ENCODE measurements at regions not wholly inside any gene's neighbourhood (a gene's known extent, or its start where the extent isn't known, plus 50 kb on each side); places are given as distances from the start of the nearest gene placed in this dataset.

DNA sequence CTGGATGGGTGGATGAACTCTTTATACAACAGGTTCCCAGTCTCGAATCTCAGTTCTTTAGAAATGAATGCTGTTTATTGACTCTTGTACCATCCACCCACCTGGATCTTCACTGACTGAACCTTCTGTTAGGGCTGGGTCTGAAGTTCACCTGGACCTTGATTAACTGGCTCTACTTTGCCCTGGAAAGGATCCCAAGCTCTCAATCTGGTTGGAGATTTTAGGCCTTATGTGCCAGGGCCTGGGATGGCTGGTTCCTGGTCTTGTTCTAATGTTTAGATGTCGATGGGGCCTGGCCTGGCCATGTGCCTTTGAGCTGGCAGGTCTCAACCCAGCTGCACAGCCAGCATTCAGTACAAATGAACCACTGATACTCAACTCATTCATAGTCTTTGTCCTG, 76.5 kb upstream of the MED13L start:
- ChIA-PET CTCF (no interaction called here), POLR2A (no interaction called here)
- Histone ChIP-seq H3K9me3 (ENCODE audit: control insufficient read depth, insufficient read depth, low read depth, low read length) (no peaks in the 10 kb centered on the region), H3K36me3 (ENCODE audit: control insufficient read depth in 2 of 2, insufficient read depth in 1 of 2, low read length in 2 of 2) (no peaks in the 10 kb centered on the region), H3K4me3 (ENCODE audit: low read depth, low read length) (no peak overlapping the region), H3K4me1 (ENCODE audit: control insufficient read depth, insufficient read depth, low read length) (no peaks in the 10 kb centered on the region), H3K27ac (ENCODE audit: extremely low read depth, low read depth, low read length) (no peak overlapping the region)
- TF ChIP-seq ZNF48 (tag by site-specific recombination; IDR thresholded peaks at IDR 0.05) (no peak), ZNF660 (tag by site-specific recombination; IDR thresholded peaks at IDR 0.05) (no peak), ZBTB20 (tag by site-specific recombination; IDR thresholded peaks at IDR 0.05) (no peak), KLF8 (tag by site-specific recombination; IDR thresholded peaks at IDR 0.05) (no peak), ZNF549 (tag by site-specific recombination; IDR thresholded peaks at IDR 0.05) (no peak), OSR2 (tag by site-specific recombination; IDR thresholded peaks at IDR 0.05) (no peak), ATF2 (tag by site-specific recombination; IDR thresholded peaks at IDR 0.05; ENCODE audit: low read depth) (no peak), ZNF266 (tag by site-specific recombination; IDR thresholded peaks at IDR 0.05; ENCODE audit: low read depth) (no peak), ZNF692 (tag by site-specific recombination; IDR thresholded peaks at IDR 0.05) (no peak), ZSCAN18 (tag by site-specific recombination; IDR thresholded peaks at IDR 0.05) (no peak), ZNF23 (tag by site-specific recombination; IDR thresholded peaks at IDR 0.05; ENCODE audit: borderline replicate concordance) (no peak), KLF10 (tag by site-specific recombination; IDR thresholded peaks at IDR 0.05) (no peak), ZNF112 (tag by site-specific recombination; IDR thresholded peaks at IDR 0.05) (no peak), ZNF221 (tag by site-specific recombination; IDR thresholded peaks at IDR 0.05; ENCODE audit: borderline replicate concordance) (no peak), MZF1 (tag by site-specific recombination; IDR thresholded peaks at IDR 0.05; ENCODE audit: borderline replicate concordance) (no peak), ZNF391 (tag by site-specific recombination; IDR thresholded peaks at IDR 0.05; ENCODE audit: borderline replicate concordance, low read depth) (no peak)

DNA sequence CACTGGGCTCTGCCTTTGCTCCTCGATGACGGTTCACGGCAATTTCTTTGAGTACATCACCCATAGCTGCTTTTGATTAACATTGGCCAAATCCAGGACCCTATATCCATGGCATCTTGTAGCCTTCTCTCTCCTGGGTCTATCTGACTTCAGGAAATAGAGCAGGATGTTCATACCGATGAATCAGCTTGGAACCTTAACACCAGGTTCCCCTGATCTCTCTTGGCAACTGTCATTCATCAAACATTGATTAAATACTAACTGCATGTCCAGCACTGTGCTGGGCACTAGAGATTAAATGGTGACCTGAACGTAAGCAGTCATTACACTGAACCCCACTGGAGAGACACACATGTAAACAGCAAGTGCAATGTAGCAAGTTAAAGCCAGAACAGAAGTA, 77.0 kb upstream of the MED13L start:
- H3K36me3 ChIP-seq (ENCODE audit: control insufficient read depth in 2 of 2, insufficient read depth in 1 of 2, low read length in 2 of 2), result no peaks in the 10 kb centered on the region
- no peak overlapping the region for H3K4me3 ChIP-seq (ENCODE audit: low read depth, low read length)
- ChIA-PET POLR2A (no interaction called here), CTCF (no interaction called here)
- TF ChIP-seq, protein P1, sequence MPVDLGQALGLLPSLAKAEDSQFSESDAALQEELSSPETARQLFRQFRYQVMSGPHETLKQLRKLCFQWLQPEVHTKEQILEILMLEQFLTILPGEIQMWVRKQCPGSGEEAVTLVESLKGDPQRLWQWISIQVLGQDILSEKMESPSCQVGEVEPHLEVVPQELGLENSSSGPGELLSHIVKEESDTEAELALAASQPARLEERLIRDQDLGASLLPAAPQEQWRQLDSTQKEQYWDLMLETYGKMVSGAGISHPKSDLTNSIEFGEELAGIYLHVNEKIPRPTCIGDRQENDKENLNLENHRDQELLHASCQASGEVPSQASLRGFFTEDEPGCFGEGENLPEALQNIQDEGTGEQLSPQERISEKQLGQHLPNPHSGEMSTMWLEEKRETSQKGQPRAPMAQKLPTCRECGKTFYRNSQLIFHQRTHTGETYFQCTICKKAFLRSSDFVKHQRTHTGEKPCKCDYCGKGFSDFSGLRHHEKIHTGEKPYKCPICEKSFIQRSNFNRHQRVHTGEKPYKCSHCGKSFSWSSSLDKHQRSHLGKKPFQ (tag by site-specific recombination; IDR thresholded peaks at IDR 0.05), result no peak
- TF ChIP-seq SP3 (tag by site-specific recombination; IDR thresholded peaks at IDR 0.05) (no peak), ZNF140 (tag by site-specific recombination; IDR thresholded peaks at IDR 0.05) (no peak)
- TF ChIP-seq, protein P2, sequence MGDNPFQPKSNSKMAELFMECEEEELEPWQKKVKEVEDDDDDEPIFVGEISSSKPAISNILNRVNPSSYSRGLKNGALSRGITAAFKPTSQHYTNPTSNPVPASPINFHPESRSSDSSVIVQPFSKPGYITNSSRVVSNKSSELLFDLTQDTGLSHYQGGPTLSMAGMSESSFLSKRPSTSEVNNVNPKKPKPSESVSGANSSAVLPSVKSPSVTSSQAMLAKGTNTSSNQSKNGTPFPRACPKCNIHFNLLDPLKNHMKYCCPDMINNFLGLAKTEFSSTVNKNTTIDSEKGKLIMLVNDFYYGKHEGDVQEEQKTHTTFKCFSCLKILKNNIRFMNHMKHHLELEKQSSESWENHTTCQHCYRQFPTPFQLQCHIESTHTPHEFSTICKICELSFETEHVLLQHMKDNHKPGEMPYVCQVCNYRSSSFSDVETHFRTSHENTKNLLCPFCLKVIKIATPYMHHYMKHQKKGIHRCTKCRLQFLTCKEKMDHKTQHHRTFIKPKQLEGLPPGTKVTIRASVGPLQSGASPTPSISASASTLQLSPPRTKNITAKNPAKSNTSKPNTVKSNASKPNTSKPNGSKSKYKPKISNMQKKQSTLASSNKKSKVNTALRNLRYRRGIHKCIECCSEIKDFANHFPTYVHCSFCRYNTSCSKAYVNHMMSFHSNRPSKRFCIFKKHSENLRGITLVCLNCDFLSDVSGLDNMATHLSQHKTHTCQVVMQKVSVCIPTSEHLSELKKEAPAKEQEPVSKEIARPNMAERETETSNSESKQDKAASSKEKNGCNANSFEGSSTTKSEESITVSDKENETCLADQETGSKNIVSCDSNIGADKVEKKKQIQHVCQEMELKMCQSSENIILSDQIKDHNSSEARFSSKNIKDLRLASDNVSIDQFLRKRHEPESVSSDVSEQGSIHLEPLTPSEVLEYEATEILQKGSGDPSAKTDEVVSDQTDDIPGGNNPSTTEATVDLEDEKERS (tag by site-specific recombination; IDR thresholded peaks at IDR 0.05), result no peak
- H3K4me1 ChIP-seq (ENCODE audit: control insufficient read depth, insufficient read depth, low read length), result 0 out of 2 replicates have a peak, but pooled peaks cover 3% of the 10 kb centered on the region
- no peaks in the 10 kb centered on the region for H3K9me3 ChIP-seq (ENCODE audit: control insufficient read depth, insufficient read depth, low read depth, low read length)
- H3K27ac ChIP-seq (ENCODE audit: extremely low read depth, low read depth, low read length), result no peak overlapping the region
